Spleen (tissue), 11 donors: ENCODE measurements at regions not wholly inside any gene's neighbourhood (a gene's known extent, or its start where the extent isn't known, plus 50 kb on each side); places are given as distances from the start of the nearest gene placed in this dataset.

Source experiments
- DNase-seq: peaks from one replicate; pipeline ENCODE4 v3.0.0-alpha.2; 2020
- H3K27ac ChIP-seq, 8 donors: fragments of 200-600 bp; sonication (generic) in 7 of 8; 1 replicate in 4 of 8; 2 replicates in 4 of 8; pipeline versions ENCODE4 v1.5.0 to v1.8.0; 2016 to 2021; ENCODE audit warnings: inconsistent platforms in 4 of 8, mild to moderate bottlenecking in 4 of 8, moderate library complexity in 1 of 8
- H3K27me3 ChIP-seq, 7 donors: fragments of 200-600 bp; sonication (generic) in 6 of 7; replicated peaks in 1 of 7; 1 replicate in 4 of 7; 2 replicates in 3 of 7; pipeline versions ENCODE4 v1.5.0 to v1.8.0; 2016 to 2021; ENCODE audit warnings: inconsistent platforms in 3 of 7, mild to moderate bottlenecking in 1 of 7
- H3K36me3 ChIP-seq, 6 donors: fragments of 200-600 bp; sonication (generic) in 5 of 6; 1 replicate in 4 of 6; 2 replicates in 2 of 6; pipeline versions ENCODE4 v1.5.0 to v1.8.0; 2016 to 2021; ENCODE audit warnings: inconsistent platforms in 2 of 6
- H3K4me1 ChIP-seq, 6 donors: fragments of 200-600 bp; sonication (generic) in 5 of 6; 1 replicate in 3 of 6; 2 replicates in 3 of 6; pipeline versions ENCODE4 v1.5.0 to v1.8.0; 2016 to 2021; ENCODE audit warnings: inconsistent platforms in 3 of 6
- H3K4me3 ChIP-seq, 8 donors: fragments of 200-600 bp; sonication (generic) in 7 of 8; 1 replicate in 4 of 8; 2 replicates in 4 of 8; pipeline versions ENCODE4 v1.5.0 to v1.8.0; 2016 to 2021; ENCODE audit warnings: inconsistent platforms in 4 of 8, mild to moderate bottlenecking in 4 of 8, moderate library complexity in 2 of 8
- H3K9me3 ChIP-seq, 8 donors: fragments of 200-600 bp; sonication (generic) in 7 of 8; 1 replicate in 4 of 8; 2 replicates in 4 of 8; pipeline versions ENCODE4 v1.5.0 to v1.8.0; 2016 to 2021; ENCODE audit warnings: inconsistent platforms in 4 of 8
- CTCF ChIP-seq, 11 experiments: fragments of 200-600 bp in 7 of 11; fragments of 450-650 bp in 4 of 11; sonication (generic) in 4 of 11; IDR thresholded peaks in 8 of 11; conservative IDR thresholded peaks in 3 of 11; 1 replicate in 7 of 11; 2 replicates in 4 of 11; pipeline versions ENCODE4 v1.4.0 to v1.8.0; 2016 to 2021; ENCODE audit warnings: antibody characterized with exemption in 11 of 11, inconsistent platforms in 4 of 11, mild to moderate bottlenecking in 1 of 11
- POLR2A ChIP-seq, 3 donors: fragments of 450-650 bp; IDR thresholded peaks; one replicate each; pipeline ENCODE4 v1.5.1; 2017; ENCODE audit warnings: antibody characterized with exemption in 3 of 3, mild to moderate bottlenecking in 1 of 3
- POLR2AphosphoS5 ChIP-seq, 3 donors: sonication (generic); formaldehyde crosslinking; IDR thresholded peaks; one replicate each; pipeline ENCODE4 v1.5.1; 2017; ENCODE audit warnings: antibody characterized with exemption in 3 of 3
- WGBS, 5 donors: extraction: QIAGEN DNeasy Blood & Tissue Kit in 3 of 5; methylation state at CpG; one replicate each; pipeline versions ENCODE4 v1.1.5 to v1.1.7; 2013 to 2018; 5-methylcytosine and 5-hydroxymethylcytosine counted together
- intact Hi-C: fragments of 100-400 bp; cut with DNase I; formaldehyde crosslinking; loops from one replicate; pipeline ENCODE4 v1.15.0; 2023; ENCODE audit warnings: low total_unique reads
- donor health status: healthy with polysubstance abuse.
- donor health status: DM: no; HTN: no; CAD: no; lungs with moderate emphysema.
- donor health status: DM: no; HTN: no; CAD: no.
- donor health status: Bipolar disorder and iron deficiency.
- donor health status: healthy.
- donor health status: DM: no; HTN: no; CAD: no.
- donor health status: DM: yes; HTN: yes; CAD: no.

DNA sequence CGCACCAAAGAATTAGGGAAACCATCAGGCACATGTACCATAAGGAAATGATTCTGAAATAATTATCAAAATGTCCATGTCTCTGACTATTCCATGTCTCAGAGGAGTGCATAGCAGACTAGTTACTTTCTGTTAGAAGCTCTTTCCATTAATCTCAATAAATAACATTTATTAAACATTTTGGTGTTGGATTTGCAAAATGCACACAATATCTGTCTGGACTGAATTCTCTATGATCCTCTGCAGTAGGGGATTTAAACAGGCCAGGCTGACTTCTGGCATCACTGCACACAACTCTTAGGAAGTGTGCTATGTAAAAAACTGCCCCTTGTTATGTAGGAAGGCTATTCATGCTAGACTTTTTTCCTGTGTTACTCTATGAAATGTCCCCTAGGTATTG lies 283.3 kb upstream of the CDH5 start:
- no peak for DNase-seq
- H3K27me3 ChIP-seq, result no peaks in the 10 kb centered on the region
- H3K4me3 ChIP-seq, result no peak overlapping the region
- H3K4me1 ChIP-seq, result no peaks in the 10 kb centered on the region
- no peak for TF ChIP-seq CTCF (IDR thresholded peaks at IDR 0.05 in 8 of 11, conservative IDR thresholded peaks at IDR 0.05 in 3 of 11)
- no peak for TF ChIP-seq POLR2A (IDR thresholded peaks at IDR 0.05)
- TF ChIP-seq POLR2AphosphoS5 (IDR thresholded peaks at IDR 0.05), result no peak
- no peaks in the 10 kb centered on the region for H3K36me3 ChIP-seq
- 86 to 98% (median 95%) methylated on average over 1 of the region's 1 CpG for WGBS, 5 donors
- H3K27ac ChIP-seq, result no peak overlapping the region
- no peaks in the 10 kb centered on the region for H3K9me3 ChIP-seq
- intact Hi-C loops, result no loop called here

DNA sequence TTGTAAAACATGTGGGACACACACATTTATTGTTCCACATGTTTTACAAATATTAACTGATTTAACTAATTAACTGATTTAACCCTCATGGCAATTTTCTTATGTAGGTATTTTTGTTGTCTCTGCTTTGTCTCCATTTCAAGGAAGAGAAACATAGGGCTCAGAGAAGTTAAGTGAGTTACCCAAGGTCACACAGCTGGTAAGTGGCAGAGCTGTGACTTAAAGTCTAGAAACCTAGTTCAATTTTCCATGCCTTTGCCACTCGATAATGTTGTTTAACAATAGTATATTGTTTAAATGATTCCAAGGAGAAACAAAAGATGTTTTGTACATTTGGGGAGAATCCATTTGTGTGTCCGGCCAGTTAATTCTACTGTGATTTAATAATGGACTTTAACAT lies 284.1 kb upstream of the CDH5 start:
- H3K27me3 ChIP-seq, result no peaks in the 10 kb centered on the region
- H3K9me3 ChIP-seq, result no peaks in the 10 kb centered on the region
- H3K27ac ChIP-seq, result no peak overlapping the region
- 47 to 79% (median 73%) methylated on average over 2 of the region's 2 CpGs for WGBS, 5 donors
- intact Hi-C loops, result no loop called here
- H3K4me1 ChIP-seq, result no peaks in the 10 kb centered on the region
- H3K4me3 ChIP-seq, result no peak overlapping the region
- no peaks in the 10 kb centered on the region for H3K36me3 ChIP-seq
- no peak for DNase-seq
- TF ChIP-seq CTCF (IDR thresholded peaks at IDR 0.05 in 8 of 11, conservative IDR thresholded peaks at IDR 0.05 in 3 of 11) (no peak), POLR2A (IDR thresholded peaks at IDR 0.05) (no peak), POLR2AphosphoS5 (IDR thresholded peaks at IDR 0.05) (no peak)

DNA sequence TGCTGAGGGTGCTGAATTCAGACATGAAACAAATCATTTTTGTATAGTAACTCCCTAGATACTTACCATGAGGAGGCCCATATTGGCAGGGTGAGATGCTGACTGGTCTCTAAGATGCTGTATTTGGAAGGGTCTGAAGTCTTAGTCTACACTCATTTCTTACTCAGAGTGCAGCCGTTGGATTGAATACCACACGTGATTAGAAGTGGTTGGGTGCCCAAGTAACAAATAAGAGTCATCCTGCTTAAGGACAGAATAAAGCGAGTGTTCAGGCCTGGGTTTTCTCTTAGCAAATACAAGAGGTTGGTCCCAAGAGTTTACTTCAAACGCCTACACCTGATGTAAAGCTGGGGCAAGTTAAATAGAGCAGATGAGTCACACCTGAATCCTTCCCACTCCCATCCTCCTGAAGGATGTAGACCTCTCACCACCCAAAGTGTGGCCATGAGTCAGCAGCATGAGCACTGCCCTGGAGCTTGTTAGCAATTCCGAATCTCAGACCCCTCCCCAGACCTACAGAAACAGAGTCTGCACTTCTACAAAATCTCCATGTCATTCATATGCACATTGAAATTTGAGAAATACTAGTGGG lies 284.6 kb upstream of the CDH5 start:
- intact Hi-C loops, result no loop called here
- 70 to 82% (median 78%) methylated on average over 5 of the region's 5 CpGs for WGBS, 5 donors
- TF ChIP-seq CTCF (IDR thresholded peaks at IDR 0.05 in 8 of 11, conservative IDR thresholded peaks at IDR 0.05 in 3 of 11) (no peak), POLR2AphosphoS5 (IDR thresholded peaks at IDR 0.05) (no peak), POLR2A (IDR thresholded peaks at IDR 0.05) (no peak)
- H3K27ac ChIP-seq, result no peak overlapping the region
- no peak overlapping the region for H3K4me3 ChIP-seq
- no peaks in the 10 kb centered on the region for H3K9me3 ChIP-seq
- no peaks in the 10 kb centered on the region for H3K36me3 ChIP-seq
- H3K4me1 ChIP-seq, result no peaks in the 10 kb centered on the region
- no peaks in the 10 kb centered on the region for H3K27me3 ChIP-seq
- DNase-seq, result no peak

DNA sequence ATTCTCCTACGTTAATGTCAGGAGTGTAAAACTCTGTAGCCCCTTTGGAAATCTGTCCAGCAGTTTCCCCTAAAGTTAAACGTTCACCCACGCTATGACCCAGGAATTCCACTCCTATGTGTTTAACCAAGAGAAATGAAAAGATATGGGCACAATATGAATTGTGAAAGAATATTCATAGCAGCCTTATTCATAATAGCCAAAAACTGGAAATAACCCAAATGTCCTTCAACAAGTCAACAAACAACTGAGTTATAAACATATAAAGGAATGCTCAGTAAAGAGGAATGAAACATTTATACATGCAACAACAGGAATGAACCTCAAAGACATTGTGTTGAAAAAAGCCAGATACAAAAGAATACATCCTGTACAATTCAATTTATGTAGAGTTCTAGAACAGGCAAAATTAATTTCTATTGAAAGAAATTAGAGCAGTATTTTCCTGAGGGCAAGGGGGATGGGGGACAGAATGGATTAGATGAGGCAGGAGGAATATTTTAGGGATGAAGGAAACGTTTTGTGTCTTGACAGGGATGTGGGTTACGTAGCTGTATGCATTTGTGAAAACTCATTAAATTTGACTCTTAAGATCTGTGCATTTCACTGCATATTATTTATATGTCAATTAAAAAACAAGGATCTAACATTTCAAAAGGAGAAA lies 286.7 kb upstream of the CDH5 start:
- WGBS, 5 donors, result 77 to 82% (median 82%) methylated on average over 5 of the region's 5 CpGs
- intact Hi-C loops, result no loop called here
- Histone ChIP-seq H3K9me3 (no peaks in the 10 kb centered on the region), H3K4me1 (no peaks in the 10 kb centered on the region), H3K36me3 (no peaks in the 10 kb centered on the region), H3K27me3 (peaks cover 0 to 2% (median 0%) of the 10 kb centered on the region in 7 donors), H3K27ac (no peak overlapping the region), H3K4me3 (no peak overlapping the region)
- DNase-seq, result no peak
- TF ChIP-seq CTCF (IDR thresholded peaks at IDR 0.05 in 8 of 11, conservative IDR thresholded peaks at IDR 0.05 in 3 of 11) (no peak), POLR2AphosphoS5 (IDR thresholded peaks at IDR 0.05) (no peak), POLR2A (IDR thresholded peaks at IDR 0.05) (no peak)
